IPS-15b (cell line): ENCODE measurements at regions not wholly inside any gene's neighbourhood (a gene's known extent, or its start where the extent isn't known, plus 50 kb on each side); places are given as distances from the start of the nearest gene placed in this dataset.

Experiments
- H3K27me3 ChIP-seq: one replicate; pipeline ENCODE4 v1.6.1; 2013; ENCODE audit warnings: low read length; ENCODE audit not compliant: control insufficient read depth, insufficient read depth
- H3K36me3 ChIP-seq: one replicate; pipeline ENCODE4 v1.6.1; 2013; ENCODE audit warnings: low read length; ENCODE audit not compliant: control insufficient read depth, insufficient read depth
- H3K4me1 ChIP-seq: one replicate; pipeline ENCODE4 v1.6.1; 2013; ENCODE audit warnings: mild to moderate bottlenecking, low read length; ENCODE audit not compliant: control insufficient read depth, insufficient read depth
- H3K4me3 ChIP-seq: one replicate; pipeline ENCODE4 v1.5.1; 2013; ENCODE audit warnings: low read depth, low read length
- H3K9ac ChIP-seq: one replicate; pipeline ENCODE4 v1.6.1; 2013; ENCODE audit warnings: low read depth, mild to moderate bottlenecking, low read length
- H3K9me3 ChIP-seq: one replicate; pipeline ENCODE4 v1.6.1; 2013; ENCODE audit warnings: mild to moderate bottlenecking, low read length; ENCODE audit not compliant: control insufficient read depth, insufficient read depth

DNA sequence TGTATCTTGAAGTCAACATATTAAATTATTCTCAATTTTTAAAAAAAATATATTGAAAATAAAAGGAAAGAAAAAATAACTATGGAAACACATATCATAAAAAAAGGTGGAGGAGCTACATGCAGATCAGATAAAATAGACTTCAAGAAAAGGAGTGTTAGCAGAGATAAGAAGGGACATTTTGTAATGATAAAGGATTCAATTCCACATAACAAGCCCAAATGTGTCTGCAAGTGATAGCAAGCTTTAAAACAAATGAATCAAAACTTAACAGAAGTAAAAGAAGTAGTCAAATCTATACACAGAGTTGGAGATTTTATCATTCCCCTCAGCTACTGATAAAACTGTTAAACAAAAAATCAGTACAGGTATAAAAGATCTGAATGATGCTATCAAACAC is 74.9 kb downstream of the TTC32 start:
- Histone ChIP-seq H3K4me3 (no peak overlapping the region), H3K9ac (no peak overlapping the region), H3K27me3 (no peaks in the 10 kb centered on the region), H3K9me3 (no peaks in the 10 kb centered on the region), H3K36me3 (no peaks in the 10 kb centered on the region), H3K4me1 (no peaks in the 10 kb centered on the region)

GRCh38 chr2:19823507-19823906 is 78.3 kb downstream of the TTC32 start:
- Histone ChIP-seq H3K9ac (no peak overlapping the region), H3K9me3 (no peaks in the 10 kb centered on the region), H3K4me3 (no peak overlapping the region), H3K36me3 (no peaks in the 10 kb centered on the region), H3K4me1 (no peaks in the 10 kb centered on the region), H3K27me3 (no peaks in the 10 kb centered on the region)

- Histone ChIP-seq H3K9me3 (no peaks in the 10 kb centered on the region), H3K36me3 (no peaks in the 10 kb centered on the region), H3K9ac (no peak overlapping the region), H3K4me1 (no peaks in the 10 kb centered on the region), H3K27me3 (no peaks in the 10 kb centered on the region), H3K4me3 (no peak overlapping the region)
Observed at GRCh38 chr2:19819097-19820065, 82.4 kb downstream of the TTC32 start.

DNA sequence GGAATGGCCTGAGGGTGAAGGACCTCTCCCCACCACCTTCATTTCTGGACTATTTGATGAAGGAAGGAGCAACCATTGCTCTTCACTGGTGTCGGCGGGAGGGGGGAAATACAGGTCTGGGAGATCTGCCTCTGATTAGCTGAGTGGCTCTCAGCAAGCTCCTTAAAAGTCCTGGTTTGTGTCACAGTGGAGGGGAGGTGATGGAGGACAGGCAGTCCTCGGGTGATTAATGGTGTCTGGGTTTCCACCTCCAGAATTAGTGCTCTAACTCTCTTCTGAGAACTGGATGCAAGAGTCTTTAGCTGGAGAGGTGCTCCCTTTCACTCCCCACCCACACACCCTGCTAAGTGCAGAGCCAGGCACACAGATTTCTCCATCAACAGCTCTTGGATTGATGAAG is 83.2 kb downstream of the TTC32 start:
- no peak overlapping the region for H3K9ac ChIP-seq
- no peaks in the 10 kb centered on the region for H3K27me3 ChIP-seq
- H3K4me1 ChIP-seq, result no peaks in the 10 kb centered on the region
- H3K4me3 ChIP-seq, result no peak overlapping the region
- no peaks in the 10 kb centered on the region for H3K36me3 ChIP-seq
- no peaks in the 10 kb centered on the region for H3K9me3 ChIP-seq

- H3K4me3 ChIP-seq, result no peak overlapping the region
- no peaks in the 10 kb centered on the region for H3K4me1 ChIP-seq
- H3K36me3 ChIP-seq, result no peaks in the 10 kb centered on the region
- no peak overlapping the region for H3K9ac ChIP-seq
- no peaks in the 10 kb centered on the region for H3K9me3 ChIP-seq
- no peaks in the 10 kb centered on the region for H3K27me3 ChIP-seq
Observed at GRCh38 chr2:19818039-19818438, 83.7 kb downstream of the TTC32 start.

DNA sequence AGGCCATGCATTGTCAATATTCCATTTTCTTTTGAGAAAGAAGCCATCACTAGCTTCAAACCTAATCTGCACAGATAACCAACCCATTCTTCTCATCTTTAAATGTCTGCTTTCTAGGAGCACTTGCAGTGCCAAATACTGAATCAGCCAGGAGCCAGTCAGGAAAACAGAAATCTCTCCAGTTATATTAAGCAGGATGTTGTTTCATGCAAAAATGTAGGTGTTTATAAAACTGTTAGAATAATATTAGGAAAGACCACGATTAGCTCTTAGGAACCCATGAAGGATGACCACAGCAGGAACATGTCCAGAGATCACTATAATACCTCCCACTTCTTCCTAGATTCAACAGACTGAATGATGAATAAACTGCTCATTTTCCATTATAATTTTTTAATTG is 86.0 kb downstream of the TTC32 start:
- no peaks in the 10 kb centered on the region for H3K27me3 ChIP-seq

DNA sequence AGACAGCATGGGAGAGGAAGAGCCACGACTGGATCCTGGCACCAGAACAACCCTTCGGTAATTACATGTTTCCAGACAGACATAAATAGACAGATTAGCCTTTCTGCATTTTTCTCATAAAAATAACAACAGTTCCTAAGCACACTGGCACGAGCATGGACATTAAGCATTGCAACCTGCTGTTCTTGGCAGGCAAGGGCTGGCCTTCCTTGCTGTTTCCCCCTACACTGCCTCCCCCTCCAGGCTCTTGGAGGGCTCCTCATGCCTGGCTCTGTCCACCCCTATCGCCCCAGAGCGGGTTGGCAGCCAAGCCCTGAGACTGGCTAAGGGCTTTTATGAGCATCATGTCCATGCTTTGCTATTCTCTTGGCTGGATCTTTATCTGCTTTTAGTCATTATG is 89.6 kb downstream of the TTC32 start:
- Histone ChIP-seq H3K9me3 (no peaks in the 10 kb centered on the region), H3K4me3 (no peak overlapping the region), H3K9ac (no peak overlapping the region), H3K36me3 (no peaks in the 10 kb centered on the region), H3K27me3 (no peaks in the 10 kb centered on the region), H3K4me1 (no peaks in the 10 kb centered on the region)

More for the DNA sequence above, 86.0 kb downstream of the TTC32 start:
- no peaks in the 10 kb centered on the region for H3K4me1 ChIP-seq
- no peaks in the 10 kb centered on the region for H3K36me3 ChIP-seq
- H3K9ac ChIP-seq, result no peak overlapping the region
- no peaks in the 10 kb centered on the region for H3K9me3 ChIP-seq
- H3K4me3 ChIP-seq, result no peak overlapping the region

DNA sequence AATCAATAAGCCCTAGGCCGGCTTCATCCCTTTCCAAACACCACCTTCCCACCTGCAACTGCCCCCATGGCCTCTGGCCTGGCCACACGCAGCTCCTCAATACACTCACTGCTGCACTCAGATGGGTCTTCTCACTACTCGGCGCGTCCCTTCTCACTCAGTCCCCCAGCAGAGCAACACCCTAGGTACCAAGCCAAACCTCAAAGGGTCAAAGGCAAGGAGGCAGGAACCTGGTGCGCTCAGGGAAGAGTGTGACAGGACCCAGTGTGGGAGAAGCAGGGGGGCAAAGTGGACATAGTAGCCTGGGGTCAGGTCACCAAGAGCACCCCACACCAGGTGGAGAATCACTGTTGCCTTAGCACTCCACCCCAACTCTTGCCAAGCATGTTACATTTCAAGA is 90.6 kb downstream of the TTC32 start:
- Histone ChIP-seq H3K27me3 (no peaks in the 10 kb centered on the region), H3K9ac (no peak overlapping the region), H3K36me3 (no peaks in the 10 kb centered on the region), H3K4me1 (no peaks in the 10 kb centered on the region), H3K4me3 (no peak overlapping the region), H3K9me3 (no peaks in the 10 kb centered on the region)

DNA sequence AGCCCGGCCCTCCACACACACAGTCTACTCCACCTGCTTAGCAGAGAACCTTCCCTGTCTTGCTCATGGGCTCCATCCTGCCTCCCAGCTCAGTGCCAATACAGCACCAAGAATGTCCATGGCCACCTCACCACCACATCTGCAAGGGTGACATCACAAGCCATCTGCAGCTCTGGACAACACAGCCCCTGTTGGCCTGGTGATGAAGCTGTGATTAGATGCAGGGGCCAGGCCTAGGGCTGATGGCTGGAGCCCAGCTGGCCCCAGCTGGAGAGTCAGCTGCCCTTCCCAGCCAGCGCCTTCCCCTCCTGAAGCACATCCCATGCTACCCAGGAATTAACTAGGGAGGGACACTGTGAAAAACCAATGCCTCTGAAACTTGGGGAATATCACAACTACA is 91.1 kb downstream of the TTC32 start:
- H3K27me3 ChIP-seq, result no peaks in the 10 kb centered on the region
- no peaks in the 10 kb centered on the region for H3K36me3 ChIP-seq

GRCh38 chr2:19810148-19810547 is 91.6 kb downstream of the TTC32 start:
- Histone ChIP-seq H3K9ac (no peak overlapping the region), H3K4me3 (no peak overlapping the region), H3K36me3 (no peaks in the 10 kb centered on the region), H3K27me3 (no peaks in the 10 kb centered on the region), H3K9me3 (no peaks in the 10 kb centered on the region), H3K4me1 (no peaks in the 10 kb centered on the region)

More for the DNA sequence above, 91.1 kb downstream of the TTC32 start:
- Histone ChIP-seq H3K9me3 (no peaks in the 10 kb centered on the region), H3K4me1 (no peaks in the 10 kb centered on the region), H3K4me3 (no peak overlapping the region), H3K9ac (no peak overlapping the region)

DNA sequence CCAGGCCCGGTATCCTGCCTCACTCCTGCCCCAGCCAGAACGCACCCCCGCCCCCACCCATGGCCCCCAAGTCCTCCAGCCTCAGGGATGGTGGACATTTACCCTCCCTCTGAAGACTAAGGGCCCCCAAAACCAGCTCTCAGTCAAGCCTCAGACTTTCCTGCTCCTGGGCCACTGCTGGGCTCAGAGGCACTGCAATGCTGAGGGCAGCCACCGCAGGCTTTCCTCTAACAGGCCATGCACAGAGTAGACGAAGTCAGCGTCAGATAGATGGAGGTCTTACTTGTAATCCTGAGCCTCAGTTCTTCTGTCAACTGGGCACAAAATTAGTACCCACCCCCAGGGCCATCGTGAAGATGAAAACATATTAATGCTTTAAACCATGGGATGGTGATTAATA is 92.6 kb downstream of the TTC32 start:
- H3K9ac ChIP-seq, result no peak overlapping the region
- H3K9me3 ChIP-seq, result no peaks in the 10 kb centered on the region
- no peaks in the 10 kb centered on the region for H3K36me3 ChIP-seq
- H3K4me1 ChIP-seq, result no peaks in the 10 kb centered on the region
- H3K4me3 ChIP-seq, result no peak overlapping the region
- no peaks in the 10 kb centered on the region for H3K27me3 ChIP-seq

DNA sequence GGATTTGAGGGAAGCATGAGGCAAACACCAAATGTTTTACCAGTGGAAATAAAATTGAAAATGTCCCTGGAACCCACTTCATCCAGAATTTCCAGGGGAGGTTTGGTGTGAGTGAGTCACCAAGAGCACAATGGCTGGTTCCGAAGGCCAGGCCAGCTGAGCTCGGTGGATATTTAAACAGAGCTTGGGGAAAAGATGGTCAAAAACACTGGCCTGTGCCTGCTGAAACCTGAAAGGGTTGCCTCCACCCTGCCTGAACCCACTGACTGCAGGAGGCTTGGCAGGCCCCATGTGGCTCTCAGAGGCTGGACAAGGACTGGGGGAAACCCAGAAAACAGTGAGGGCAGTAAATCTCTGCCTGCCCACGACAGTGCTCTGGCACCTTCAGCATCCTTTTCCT is 93.9 kb downstream of the TTC32 start:
- H3K9ac ChIP-seq, result no peak overlapping the region
- H3K36me3 ChIP-seq, result no peaks in the 10 kb centered on the region
- no peaks in the 10 kb centered on the region for H3K4me1 ChIP-seq
- H3K4me3 ChIP-seq, result no peak overlapping the region
- H3K9me3 ChIP-seq, result no peaks in the 10 kb centered on the region
- no peaks in the 10 kb centered on the region for H3K27me3 ChIP-seq
